Activated naive CD8-positive, alpha-beta T cell treated with anti-CD3 and anti-CD28 coated beads, Interleukin-2, amount 50 U/mL, for 16 hours (primary cell): ENCODE measurements at regions not wholly inside any gene's neighbourhood (a gene's known extent, or its start where the extent isn't known, plus 50 kb on each side); places are given as distances from the start of the nearest gene placed in this dataset.

ENCODE experiments used
- DNase-seq: peaks from one replicate; pipeline ENCODE4 v3.0.0-alpha.2; 2020; ENCODE audit warnings: low read depth, low spot score

DNA sequence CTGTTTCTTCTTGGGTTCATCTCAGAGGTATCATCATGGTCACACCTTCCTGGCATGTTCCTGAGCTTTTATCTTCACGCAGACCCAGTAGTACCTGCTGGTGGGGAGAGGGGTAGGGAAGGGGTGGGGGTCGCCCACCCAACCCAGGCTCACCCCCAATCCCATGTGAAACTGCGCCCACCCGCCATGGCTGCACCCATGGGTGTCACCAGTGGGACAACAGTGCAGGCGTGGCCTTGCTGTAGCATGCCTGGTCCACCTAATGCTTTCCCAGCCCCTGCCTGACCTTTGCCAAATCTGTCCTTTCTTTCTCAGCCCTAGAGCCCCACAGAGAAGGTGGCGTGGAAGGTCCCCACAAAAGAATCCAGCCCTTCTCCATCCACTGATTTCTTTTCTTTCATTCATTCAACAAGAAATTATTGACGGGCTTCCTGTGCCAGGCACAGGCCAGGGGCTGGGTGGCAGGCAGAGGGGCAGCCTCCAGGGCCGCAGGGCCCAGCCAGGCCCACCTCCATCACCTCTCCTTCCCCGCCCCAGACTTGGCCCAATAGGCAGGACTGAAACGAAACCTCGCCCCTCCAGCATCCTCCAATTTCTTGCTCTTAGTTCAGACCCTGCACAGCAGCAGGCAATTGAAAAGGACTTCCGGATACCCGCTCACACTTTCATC is 79.1 kb upstream of the TNRC6C start:
- no peak for DNase-seq

DNA sequence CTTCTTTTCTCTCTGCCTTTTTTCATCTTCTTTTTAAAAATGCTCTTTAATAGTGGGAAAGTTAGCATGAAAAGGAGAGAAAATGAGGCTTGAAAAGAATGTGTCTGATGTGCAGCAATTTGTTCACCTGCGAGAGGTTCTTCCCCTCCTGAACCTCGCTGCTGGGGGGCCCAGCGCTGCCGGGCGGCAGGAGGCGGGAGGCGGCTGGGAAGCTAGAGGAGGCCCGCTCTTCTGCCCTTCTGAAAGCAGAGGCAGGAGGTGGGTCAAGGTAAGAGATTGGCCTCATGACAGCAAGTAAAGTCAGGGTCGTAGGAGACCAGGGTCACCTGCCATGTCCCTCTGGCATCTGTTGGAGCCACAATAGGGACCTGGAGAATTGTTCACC is 78.6 kb upstream of the TNRC6C start:
- no peak for DNase-seq

DNA sequence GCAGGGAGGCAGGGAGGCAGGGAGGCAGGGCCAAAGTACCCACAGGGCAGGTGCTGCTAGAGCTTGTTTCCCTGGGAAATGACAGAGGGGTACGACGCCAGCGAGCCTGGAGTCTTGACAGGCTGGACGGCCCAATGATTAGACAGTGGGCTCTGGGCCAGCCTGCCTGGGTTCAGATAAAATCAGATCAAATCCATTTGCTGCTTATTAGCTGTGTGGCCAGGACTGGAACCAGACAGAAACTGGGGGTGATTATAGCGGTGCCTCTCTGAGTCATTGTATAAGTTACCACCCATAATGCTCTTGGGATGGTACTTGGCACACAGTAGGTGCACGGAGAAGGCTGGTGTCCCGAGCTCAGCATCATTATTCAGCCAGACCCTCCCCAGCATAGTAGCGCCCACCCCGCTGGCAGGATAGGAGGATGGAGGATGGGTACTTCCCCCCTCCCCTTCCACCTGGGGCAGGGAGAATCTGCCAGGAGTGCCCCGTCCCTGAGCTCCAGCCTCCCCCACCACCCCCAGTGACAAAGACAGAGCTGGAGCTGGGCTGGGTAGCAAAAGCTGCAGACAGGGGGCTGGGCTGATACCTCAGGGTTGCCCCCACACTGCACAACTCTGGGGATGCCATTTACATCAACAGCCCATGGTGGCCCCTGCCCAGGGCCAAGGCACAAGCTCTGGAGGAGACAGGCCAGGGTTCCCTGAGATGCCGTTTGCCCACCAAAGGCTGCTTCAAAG is 77.6 kb upstream of the TNRC6C start:
- DNase-seq, result no peak

DNA sequence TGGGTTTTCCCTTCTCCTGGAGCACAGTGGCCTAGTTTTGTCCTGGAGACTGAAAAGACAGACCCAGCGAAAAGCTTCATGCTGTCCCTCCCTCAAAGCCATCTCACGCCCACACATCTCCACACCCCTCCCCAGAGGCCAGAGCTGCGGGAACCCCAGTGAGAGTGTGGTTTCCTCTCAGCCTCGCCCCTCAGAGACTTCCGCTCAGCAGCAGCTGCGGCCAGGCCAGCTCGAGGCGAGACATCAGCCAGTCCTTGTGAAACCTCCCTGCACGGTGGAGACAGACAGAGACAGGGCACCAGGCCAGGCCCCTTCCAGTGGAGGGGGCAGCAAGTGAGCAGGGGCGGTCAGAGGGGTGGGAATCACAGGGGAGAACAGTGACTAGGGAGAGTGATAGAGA is 77.0 kb upstream of the TNRC6C start:
- DNase-seq, result no peak

DNA sequence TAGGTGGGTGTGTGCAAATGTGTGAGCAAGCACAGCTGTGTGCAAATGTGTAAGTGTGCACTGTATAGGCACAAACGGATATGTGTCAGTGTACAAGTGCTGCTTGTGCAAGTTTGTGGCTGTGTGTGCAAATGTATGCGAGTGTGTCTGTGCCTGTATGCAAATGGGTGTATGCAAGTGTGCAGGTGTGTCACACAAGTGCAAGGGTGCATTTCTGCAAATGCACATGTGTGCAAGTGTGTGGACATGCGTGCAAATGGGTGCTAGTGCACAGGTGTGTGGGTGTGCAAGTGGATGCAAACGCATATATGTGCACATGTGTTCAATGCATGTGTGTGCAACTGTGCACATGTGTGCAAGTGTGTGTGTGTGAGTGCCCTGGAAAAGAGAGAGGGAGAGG is 76.5 kb upstream of the TNRC6C start:
- DNase-seq, result no peak

DNA sequence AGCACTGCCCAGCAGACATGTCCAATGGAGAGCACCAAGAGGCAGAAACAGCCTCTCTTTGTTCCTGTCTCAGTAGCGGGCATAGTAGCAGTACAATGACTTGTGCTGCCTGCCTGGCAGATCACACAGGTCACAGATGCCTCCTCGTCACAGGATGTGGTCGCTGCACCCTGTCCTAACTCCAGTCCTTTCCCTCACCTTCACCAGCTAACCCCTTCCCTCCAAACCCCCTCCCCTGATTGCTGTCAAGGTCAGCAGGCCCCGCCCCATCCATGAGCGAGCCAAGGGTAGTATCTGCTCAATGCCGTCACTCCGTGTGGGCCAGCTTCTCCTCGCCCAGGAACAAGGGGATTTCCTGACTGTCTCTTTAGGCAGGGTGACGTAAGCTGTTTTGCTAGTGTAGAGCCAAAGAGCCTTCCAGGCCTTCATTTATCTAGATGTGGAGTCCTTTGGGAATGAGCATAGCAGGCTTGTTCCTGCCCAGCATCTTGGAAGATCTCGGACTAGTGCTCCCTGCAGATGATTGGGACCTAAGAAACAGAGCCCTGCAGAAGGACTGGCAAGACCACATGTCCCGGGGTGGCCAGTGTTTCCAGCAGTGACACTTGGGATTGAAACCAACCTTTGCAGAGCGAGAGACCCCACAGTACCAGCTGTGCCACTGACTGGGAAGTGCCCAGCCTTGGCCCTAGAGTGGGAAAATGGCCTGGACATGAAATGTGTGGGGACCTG is 75.9 kb upstream of the TNRC6C start:
- DNase-seq, result peak; percentile 14

DNA sequence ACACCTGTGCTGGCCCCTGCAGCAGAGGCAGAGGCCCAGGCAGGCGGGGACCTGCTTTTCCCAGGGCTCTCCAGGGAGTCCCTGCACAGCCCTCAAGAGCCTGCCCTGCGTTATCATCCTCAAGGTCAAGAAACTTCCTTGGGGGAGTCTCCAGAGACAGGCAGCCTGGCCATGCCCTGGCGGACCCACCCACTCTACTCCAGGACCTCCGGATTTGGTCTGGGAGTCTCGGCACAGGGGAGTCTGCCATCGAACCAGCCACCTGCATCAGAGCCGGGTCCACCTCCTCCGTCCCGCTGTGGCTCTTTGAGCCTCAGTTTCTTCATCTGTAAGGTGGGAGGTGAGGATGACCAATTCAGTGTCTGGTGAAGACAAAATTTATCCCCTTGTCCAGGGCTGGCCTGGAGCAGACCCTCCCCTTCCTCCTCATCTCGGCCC is 75.3 kb upstream of the TNRC6C start:
- no peak for DNase-seq

DNA sequence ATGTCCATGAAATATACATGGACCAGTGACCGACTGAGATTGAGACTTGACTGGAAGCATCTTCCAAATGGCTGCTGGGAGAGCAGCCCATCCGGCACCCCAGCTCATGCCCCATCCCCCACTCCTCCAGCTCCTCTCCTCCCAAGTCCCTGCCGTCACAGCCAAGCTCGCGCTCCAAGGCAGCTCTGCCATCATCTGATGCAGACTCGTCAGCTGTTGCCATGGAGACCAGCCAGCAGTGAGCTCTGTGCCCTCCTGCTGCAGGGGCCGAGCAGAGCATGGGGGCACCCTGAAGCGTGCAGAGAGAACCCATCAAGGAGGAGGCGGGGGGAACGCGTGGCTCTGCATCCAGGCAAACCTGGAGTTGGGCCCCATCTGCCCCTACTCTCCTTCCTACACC is 74.5 kb upstream of the TNRC6C start:
- DNase-seq, result no peak

DNA sequence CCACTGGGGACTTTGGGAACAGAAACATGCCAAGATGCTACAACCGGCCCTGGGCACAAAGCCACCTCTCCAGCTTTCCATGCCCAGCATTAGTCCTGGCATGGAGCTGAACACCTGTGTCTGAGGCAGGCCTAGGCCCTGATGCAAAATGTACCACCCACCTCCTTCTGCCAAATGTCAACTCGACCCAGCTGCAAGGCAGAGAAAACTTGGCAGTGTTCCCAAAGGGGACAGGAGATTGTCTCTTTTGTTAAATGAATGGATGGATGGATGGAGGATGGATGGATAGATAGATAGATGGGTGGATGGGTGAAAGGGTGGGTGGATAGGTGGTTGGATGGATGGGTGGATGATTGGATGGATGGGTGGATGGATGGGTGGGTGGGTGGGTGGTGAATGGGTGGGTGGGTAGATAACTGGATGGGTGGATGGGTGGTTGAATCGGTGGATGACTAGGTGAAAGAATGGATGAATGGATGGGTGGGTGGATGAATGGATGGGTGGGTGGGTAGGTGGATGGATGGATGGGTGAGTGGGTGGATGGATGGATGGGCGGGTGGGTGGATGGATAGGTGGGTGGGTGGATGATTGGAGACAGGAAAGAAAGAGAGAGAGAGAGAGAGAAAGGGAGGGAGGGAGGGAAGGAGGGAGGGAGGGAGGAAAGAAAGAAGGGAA is 73.4 kb upstream of the TNRC6C start:
- no peak for DNase-seq

DNA sequence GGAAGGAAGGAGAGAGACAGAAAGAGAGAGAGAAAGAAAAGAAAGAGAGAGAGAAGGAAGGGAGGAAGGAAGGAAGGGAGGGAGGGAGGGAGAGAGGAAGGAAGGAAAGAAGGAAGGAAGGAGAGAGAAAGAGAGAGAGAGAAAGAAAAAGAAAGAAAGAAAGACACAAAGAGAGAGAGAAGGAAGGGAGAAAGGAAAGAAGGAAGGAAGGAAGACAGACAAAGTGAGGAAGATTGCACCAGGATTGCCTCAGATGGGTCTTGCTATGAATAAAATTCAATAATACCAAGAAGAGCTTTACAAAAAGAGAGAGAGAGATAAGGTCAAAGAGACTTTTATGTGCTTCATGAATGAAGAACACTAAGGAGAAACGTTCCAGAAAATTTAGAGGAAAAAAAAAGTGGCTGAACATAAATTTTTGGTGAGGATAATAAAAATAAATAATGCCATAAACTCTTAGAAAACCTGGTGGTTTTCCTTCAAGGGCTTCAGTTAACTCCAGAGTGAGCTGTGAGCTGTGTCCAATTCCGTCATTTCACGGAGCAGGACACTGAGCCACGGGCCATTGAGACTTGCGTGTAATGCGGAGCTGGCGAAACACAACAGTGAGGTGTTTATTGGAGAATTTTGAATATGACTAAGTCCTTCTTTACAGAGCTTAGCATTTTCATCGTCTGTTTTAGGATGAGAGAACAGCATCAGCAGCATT is 72.7 kb upstream of the TNRC6C start:
- DNase-seq, result no peak

DNA sequence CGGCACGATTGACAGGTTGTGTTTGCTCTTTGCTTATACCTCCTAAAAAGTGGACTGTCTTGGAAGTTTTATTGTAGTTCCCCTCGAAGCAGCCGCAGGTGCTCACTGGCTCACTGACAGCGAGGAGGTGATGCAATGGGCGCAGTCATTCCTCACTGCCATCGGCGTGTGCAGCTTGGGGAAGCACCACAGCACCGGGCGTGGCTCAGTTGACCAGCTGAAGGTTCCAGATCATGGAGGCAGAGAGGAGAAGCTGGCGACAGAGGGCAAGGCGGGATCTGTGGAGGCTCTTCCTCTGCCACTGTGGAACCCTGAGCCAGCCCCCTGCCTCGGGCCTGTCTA is 72.1 kb upstream of the TNRC6C start:
- DNase-seq, result no peak

DNA sequence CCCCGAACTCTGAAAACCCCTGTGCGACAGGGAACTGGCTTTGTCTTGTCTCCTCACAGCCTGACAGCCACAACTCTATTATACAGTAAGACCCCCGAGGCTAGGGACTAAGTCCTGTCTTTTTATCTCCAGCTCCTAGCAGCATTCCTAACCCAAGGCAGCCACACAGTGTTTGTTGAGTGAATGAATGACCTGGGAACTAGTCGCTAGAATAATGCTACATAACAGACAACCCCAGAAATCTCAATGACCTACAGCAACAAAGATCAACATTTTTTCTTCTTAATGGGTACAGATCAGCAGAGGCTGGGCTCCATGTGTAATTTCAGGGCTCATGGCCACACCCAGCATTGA is 71.4 kb upstream of the TNRC6C start:
- DNase-seq, result no peak

DNA sequence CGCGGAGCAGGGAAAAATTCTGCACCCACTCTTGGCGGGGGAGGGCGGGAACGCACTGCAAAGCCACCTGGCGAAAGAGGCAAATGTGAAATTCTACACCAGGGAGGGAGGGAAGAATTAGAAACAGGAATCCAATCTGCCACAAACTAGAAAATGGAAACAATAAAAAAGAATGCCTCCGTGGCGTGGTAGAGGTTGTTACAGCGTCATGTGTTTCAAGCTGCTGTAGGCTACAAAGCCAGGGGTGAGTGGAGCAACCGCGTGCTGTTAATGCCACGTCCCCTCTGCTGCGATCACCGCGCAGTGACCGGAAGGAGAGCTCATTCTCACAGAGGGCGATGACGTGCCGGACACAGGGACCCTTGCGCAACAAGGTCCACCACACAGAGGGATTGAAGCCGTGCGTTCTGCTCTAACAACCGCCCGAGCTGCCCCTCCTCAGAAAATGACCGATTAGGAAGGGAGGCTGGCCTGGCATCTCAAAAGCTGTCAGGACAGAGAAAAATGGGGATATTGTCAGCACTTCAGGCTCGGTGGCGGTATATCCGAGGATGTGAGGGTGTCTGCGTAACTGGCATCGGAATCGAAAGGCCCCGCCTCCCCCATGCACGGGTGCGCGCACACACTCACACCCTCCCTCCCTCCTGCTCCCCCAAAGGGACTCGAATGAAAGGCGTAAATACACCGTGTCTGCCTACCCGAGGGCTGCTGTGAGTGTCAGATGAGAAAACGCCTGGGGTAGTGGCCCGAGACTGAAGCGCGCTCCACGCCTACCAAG is 70.8 kb upstream of the TNRC6C start:
- DNase-seq, result peak; percentile 39

DNA sequence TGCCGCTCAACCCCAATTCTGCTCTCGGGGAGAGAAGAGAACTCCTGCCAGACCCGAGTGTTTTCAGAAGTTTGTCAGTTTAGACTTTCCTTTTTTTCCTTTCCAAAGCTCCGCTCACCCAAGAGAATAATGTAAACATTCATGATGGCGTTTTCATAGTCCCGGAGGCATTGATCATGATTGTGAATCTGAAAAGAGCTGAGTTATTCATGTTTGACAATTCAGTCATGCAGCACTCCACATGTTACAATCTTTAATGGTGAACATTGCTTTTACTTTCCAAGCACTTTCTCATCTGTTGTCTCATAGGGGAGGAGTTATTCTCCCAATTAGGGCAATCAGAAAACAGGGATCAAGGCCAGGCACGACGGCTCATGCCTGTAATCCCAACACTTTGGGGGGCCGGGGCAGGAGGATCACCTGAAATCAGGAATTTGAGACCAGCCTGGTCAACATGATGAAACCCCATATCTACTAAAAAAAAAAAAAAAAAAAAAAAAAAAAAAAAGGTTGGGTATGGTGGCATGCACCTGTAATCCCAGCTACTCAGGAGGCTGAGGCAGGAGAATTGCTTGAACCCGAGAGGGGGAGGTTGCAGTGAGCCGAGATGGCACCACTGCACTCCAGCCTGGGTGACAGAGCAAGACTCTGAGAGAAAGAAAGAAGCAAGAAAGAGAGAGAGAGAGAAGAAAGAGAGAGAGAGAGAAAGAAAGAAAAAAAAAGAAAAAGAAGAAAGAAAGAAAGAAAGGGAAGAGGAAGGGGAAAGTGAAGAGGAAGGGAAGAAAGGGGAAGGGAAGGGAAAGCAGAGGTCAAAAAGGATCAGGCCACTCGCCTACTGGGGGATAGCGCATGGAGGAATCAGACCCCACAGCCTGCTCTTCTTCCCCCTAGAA is 70.0 kb upstream of the TNRC6C start:
- no peak for DNase-seq

DNA sequence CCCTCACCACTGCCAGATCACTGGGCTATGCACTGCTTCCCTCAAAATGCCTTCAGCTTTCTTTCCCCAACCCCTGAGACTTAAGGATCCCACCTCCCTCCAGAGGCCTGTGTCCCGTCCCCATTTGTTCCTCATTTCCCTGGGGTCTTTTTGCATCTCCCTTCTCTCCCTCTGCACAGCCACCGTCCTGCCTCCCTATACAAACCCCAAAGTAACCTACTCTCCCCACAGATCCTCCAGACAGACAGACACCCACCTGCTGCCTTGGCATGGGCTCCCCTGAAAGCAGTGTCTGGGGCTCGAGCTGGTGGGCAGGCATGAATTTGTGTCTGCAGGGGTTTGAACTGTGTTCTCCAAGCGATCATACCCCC is 69.4 kb upstream of the TNRC6C start:
- no peak for DNase-seq

DNA sequence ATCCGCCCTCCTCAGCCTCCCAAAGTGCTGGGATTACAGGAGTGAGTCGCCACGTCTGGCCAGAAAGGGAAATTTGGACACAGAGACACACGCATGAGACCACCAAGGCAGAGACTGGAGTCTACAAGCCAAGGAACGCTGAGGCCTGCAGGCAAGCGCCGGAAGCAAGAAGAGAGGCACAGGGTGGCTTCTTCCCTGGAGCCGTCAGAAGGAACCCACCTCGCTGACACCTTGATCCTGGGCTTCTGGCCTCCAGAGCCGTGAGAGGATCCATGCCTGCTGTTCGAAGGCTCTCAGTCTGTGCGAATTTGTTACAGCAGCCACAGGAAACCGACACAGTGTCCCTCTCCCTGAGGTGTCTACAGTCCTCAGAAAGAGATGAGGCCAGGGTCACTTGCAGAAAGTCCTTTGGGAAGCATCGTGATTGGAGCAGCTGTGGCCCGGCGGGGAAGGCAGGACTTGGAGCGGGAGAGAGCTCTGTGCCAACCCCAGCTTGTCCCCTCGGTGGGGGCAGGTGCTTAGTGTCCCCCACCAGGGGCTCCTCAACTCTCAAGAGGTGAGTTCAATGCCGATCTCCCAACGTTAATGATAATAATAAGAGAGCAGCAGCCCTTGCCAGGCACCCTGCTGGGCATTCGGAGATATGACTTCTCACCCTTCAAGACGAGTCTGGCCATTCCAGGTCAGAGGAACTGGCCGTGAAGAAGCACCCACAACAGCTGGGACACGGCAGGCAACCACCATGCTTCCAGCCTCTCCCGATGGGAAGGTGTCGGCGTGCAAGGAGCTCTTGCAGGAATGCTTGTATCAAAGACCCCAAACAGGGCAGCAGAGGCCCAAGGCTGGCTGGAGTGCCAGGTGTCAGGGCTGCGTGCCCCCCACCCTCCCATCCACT is 68.4 kb upstream of the TNRC6C start:
- DNase-seq, result no peak

DNA sequence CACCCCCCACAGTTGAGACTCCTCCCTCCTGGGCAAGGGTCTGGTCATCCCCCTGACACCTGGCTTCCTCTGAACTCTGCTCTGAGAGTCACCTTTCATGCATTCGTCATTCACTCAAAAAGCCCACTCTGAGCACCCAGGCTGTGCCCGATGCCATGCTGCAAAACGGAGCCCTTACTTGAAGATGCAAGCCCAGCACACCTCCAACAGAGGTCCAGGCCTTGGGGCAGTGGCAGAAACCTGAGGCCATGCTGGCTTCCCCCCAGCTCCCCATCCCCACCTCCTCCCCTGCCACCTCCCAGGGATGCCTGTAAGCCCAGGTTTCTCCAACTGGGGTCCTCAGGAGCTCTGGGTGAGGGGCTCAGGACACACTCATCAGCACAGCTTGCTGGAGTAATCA is 67.7 kb upstream of the TNRC6C start:
- DNase-seq, result no peak

DNA sequence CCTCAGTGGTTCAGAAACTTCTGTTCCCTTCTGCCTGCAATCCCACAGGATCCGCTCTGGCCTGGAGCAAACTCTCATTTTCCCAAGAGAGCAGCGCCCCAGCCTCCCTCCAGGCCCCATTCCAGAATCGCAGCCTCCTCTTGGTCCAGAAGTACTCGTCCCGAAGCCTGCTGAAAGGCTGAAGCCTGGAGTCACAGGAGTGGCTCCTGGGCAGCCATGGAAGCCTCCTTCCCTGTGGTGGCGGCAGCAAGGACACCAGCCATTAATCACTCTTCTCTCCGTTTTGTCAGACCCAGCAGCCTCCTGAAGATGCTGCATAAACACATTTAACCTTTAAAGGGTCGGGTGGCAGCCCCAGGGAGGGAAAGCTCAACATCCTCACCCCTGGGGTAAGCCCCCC is 66.9 kb upstream of the TNRC6C start:
- no peak for DNase-seq

DNA sequence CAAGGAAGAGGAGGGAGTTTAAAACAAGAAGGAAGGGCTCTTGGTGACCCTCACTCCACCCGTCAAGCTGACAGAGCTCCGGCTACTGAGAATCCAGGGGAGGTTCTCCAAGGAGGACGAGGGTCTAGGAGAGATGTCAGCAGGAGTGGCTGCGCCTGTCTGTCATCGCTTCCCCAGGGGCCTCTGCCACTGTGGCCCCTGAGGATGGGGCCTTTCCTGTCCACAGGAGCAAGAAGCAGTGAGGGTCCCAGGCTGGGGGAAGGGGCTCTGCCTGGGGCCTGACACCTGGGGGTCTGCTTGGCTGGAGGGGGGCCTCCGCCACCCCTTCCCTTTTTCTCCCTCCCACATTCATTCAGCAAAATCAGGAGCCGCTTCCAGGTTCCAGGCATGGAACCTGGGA is 66.5 kb upstream of the TNRC6C start:
- DNase-seq, result no peak
